ENCODE measurements at regions not wholly inside any gene's neighbourhood (a gene's known extent, or its start where the extent isn't known, plus 50 kb on each side); places are given as distances from the start of the nearest gene placed in this dataset.

DNA sequence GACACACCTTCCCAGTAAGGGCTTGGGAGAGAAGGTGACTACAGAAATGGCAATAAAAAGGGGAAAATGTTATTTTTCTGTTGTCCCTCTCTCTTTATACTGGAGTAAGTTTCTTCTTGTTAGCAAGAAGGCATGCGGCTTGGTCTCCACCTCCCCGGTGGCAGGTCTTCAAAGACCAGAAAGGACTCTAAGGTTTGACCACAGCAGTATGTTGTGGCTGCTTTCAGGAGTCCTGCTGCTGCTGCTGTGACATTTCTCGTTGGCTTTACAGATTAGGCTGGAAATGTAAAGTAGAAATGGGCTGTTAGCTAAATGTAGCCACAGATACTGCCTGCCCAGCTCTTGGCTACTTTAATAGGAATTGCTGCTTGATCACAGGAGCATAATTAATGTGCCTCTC is 175.8 kb upstream of the ZBTB20 start:
- no peak overlapping the region for H3K27ac Mint-ChIP-seq (ENCODE audit: unreplicated experiment)
- no peak overlapping the region for H3K4me3 Mint-ChIP-seq (ENCODE audit: unreplicated experiment)
- DNase-seq: no peak
- H3K36me3 Mint-ChIP-seq (ENCODE audit: unreplicated experiment): no peaks in the 10 kb centered on the region
- H3K27me3 Mint-ChIP-seq (ENCODE audit: unreplicated experiment): peaks cover 2% of the 10 kb centered on the region
- TF ChIP-seq, protein P1, sequence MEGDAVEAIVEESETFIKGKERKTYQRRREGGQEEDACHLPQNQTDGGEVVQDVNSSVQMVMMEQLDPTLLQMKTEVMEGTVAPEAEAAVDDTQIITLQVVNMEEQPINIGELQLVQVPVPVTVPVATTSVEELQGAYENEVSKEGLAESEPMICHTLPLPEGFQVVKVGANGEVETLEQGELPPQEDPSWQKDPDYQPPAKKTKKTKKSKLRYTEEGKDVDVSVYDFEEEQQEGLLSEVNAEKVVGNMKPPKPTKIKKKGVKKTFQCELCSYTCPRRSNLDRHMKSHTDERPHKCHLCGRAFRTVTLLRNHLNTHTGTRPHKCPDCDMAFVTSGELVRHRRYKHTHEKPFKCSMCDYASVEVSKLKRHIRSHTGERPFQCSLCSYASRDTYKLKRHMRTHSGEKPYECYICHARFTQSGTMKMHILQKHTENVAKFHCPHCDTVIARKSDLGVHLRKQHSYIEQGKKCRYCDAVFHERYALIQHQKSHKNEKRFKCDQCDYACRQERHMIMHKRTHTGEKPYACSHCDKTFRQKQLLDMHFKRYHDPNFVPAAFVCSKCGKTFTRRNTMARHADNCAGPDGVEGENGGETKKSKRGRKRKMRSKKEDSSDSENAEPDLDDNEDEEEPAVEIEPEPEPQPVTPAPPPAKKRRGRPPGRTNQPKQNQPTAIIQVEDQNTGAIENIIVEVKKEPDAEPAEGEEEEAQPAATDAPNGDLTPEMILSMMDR (IDR thresholded peaks at IDR 0.05; ENCODE audit: partially characterized antibody, unreplicated experiment): no peak
- peaks cover 2% of the 10 kb centered on the region for H3K9me3 Mint-ChIP-seq (ENCODE audit: unreplicated experiment)
- no peaks in the 10 kb centered on the region for H3K4me1 Mint-ChIP-seq (ENCODE audit: low read depth, unreplicated experiment)

DNA sequence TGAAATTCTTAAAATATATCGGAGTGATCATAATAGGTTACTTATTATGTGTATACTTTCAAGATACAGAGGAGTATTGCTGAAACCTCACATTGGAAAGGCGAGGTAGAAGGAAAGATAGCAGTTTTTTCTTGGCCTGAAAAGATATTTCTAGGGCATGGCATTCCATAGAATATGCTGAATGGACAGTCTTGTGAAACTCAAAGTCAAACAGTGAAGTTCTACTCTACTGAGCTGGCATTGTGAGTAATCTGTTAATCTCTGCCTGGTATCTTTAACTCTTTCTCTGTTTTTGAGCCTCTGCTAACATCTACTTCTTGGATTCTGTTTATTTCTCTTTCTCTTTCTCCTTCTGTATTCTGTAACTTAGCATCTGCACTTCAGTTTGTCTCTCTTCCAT is 176.3 kb upstream of the ZBTB20 start:
- DNase-seq: no peak
- Mint-ChIP-seq H3K9me3 (ENCODE audit: unreplicated experiment) (peaks cover 2% of the 10 kb centered on the region), H3K27ac (ENCODE audit: unreplicated experiment) (no peak overlapping the region), H3K36me3 (ENCODE audit: unreplicated experiment) (no peaks in the 10 kb centered on the region), H3K4me3 (ENCODE audit: unreplicated experiment) (no peak overlapping the region), H3K4me1 (ENCODE audit: low read depth, unreplicated experiment) (no peaks in the 10 kb centered on the region), H3K27me3 (ENCODE audit: unreplicated experiment) (no peaks in the 10 kb centered on the region)
- TF ChIP-seq, protein P1 (IDR thresholded peaks at IDR 0.05; ENCODE audit: partially characterized antibody, unreplicated experiment): no peak

DNA sequence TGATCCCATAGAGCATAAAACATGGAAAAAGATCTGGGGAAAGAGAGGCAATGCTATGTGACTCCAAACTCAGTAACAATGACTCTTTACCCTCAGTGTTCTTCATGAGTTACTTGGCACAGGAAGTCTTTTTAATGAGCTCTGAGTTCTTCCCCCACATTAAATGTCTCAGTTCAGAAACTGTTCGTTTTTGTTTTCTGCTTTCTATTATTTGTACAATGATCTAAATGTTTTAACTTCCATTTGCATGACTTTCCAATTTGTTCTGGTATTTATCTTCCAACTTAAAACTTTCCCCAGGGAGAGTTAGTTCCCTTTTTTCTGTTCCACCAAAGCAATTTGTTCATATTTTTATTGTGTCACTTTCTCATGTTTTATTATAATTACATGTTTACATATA is 177.0 kb upstream of the ZBTB20 start:
- no peaks in the 10 kb centered on the region for H3K27me3 Mint-ChIP-seq (ENCODE audit: unreplicated experiment)
- H3K4me1 Mint-ChIP-seq (ENCODE audit: low read depth, unreplicated experiment): no peaks in the 10 kb centered on the region
- H3K27ac Mint-ChIP-seq (ENCODE audit: unreplicated experiment): no peak overlapping the region
- no peak overlapping the region for H3K4me3 Mint-ChIP-seq (ENCODE audit: unreplicated experiment)
- TF ChIP-seq, protein P1 (IDR thresholded peaks at IDR 0.05; ENCODE audit: partially characterized antibody, unreplicated experiment): no peak
- DNase-seq: no peak
- H3K9me3 Mint-ChIP-seq (ENCODE audit: unreplicated experiment): peaks cover 2% of the 10 kb centered on the region
- no peaks in the 10 kb centered on the region for H3K36me3 Mint-ChIP-seq (ENCODE audit: unreplicated experiment)

DNA sequence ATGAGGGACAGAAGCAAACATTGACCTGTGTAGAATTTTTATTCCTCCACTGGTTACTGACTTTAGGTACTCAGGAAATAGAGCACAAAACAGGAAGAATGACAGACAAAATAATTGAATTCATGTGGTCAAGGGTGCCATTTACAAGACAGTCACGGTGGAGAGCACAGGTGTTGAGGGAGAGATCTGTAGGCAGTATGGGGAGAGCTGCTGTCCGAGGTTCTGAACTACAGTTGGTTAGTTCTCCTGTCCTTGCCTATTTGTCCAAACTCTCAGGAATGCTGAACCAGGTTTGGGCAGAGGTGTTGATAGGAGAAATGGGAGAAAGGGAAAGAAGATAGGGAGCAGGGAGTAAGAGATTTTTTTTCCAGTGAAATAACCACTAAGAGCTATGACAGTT is 178.5 kb upstream of the ZBTB20 start:
- no peaks in the 10 kb centered on the region for H3K4me1 Mint-ChIP-seq (ENCODE audit: low read depth, unreplicated experiment)

DNA sequence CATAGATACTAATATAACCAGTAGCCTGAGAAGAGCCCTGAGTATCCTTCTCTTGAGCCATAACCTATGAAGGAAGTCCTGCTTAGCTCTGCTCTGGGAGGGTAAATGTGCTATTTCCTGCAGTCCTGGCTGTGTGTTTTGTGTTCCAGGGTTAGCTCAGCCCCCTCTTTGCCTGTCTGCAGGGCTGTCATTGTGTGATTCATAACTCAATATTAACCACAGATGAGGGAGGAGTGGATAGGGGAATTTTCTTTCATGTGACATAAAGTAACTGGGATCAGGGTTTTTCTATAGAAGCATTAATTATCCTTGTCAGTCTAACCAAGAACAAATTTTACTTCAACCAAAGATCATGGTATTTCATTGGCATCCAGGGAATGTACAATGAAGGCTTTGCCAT is 183.3 kb upstream of the ZBTB20 start:
- Mint-ChIP-seq H3K4me3 (ENCODE audit: unreplicated experiment) (no peak overlapping the region), H3K4me1 (ENCODE audit: low read depth, unreplicated experiment) (no peaks in the 10 kb centered on the region), H3K36me3 (ENCODE audit: unreplicated experiment) (no peaks in the 10 kb centered on the region), H3K27me3 (ENCODE audit: unreplicated experiment) (no peaks in the 10 kb centered on the region), H3K27ac (ENCODE audit: unreplicated experiment) (no peak overlapping the region), H3K9me3 (ENCODE audit: unreplicated experiment) (no peaks in the 10 kb centered on the region)
- DNase-seq: no peak
- TF ChIP-seq, protein P1 (IDR thresholded peaks at IDR 0.05; ENCODE audit: partially characterized antibody, unreplicated experiment): no peak

More for the DNA sequence above, 178.5 kb upstream of the ZBTB20 start:
- H3K27me3 Mint-ChIP-seq (ENCODE audit: unreplicated experiment): no peaks in the 10 kb centered on the region
- H3K36me3 Mint-ChIP-seq (ENCODE audit: unreplicated experiment): no peaks in the 10 kb centered on the region
- DNase-seq: no peak
- peaks cover 2% of the 10 kb centered on the region for H3K9me3 Mint-ChIP-seq (ENCODE audit: unreplicated experiment)
- H3K4me3 Mint-ChIP-seq (ENCODE audit: unreplicated experiment): no peak overlapping the region
- TF ChIP-seq, protein P1 (IDR thresholded peaks at IDR 0.05; ENCODE audit: partially characterized antibody, unreplicated experiment): no peak
- no peak overlapping the region for H3K27ac Mint-ChIP-seq (ENCODE audit: unreplicated experiment)
